GM12878 (cell line): ENCODE measurements at regions not wholly inside any gene's neighbourhood (a gene's known extent, or its start where the extent isn't known, plus 50 kb on each side); places are given as distances from the start of the nearest gene placed in this dataset.

Source experiments
- ATAC-seq: fragments of 200-7000 bp; cut with Tn5 transposase; 3 replicates; pipeline ENCODE4 v1.9.1; 2020; ENCODE audit warnings: mild to moderate bottlenecking, moderate library complexity
- BruUV-seq: library from RNA; stranded (reverse); fragments of 400-500 nt; replicated peaks from 2 replicates; lab custom pipeline; 2021; lab: Mats Ljungman, UMichigan
- CTCF ChIA-PET: fragments of 300-600 bp; sonication (Branson Sonifier 250); formaldehyde crosslinking; extraction: SDS; loops from one replicate; lab custom pipeline; 2021; ENCODE audit warnings: inconsistent platforms; lab: Yijun Ruan, JAX
- POLR2A ChIA-PET: fragments of 350-600 bp; formaldehyde crosslinking; extraction: SDS; loops from one replicate; lab custom pipeline; 2021; ENCODE audit warnings: inconsistent platforms; lab: Charles Lee
- RAD21 ChIA-PET: fragments of 300-600 bp; sonication (Branson Sonifier 250); formaldehyde crosslinking; loops from one replicate; lab custom pipeline; 2023; ENCODE audit warnings: antibody characterized with exemption; ENCODE audit not compliant: unreplicated experiment; lab: Charles Lee
- SMC1A ChIA-PET: fragments of 300-600 bp; sonication (Branson Sonifier 250); formaldehyde crosslinking; loops from one replicate; lab custom pipeline; 2023; ENCODE audit not compliant: unreplicated experiment, uncharacterized antibody; lab: Charles Lee
- DNase-seq: peaks from one replicate; pipeline ENCODE4 v3.0.0-alpha.2; 2011; ENCODE audit warnings: low read depth, low spot score
- FAIRE-seq: peaks from 3 replicates; lab custom pipeline; 2011; peaks lifted over from hg19 to GRCh38; lab: Jason Lieb, UNC
- H2AFZ ChIP-seq: 2 replicates; pipeline ENCODE4 v1.6.0; 2011; ENCODE audit warnings: low read depth, low read length, control low read depth; ENCODE audit not compliant: control insufficient read depth
- H3K27ac ChIP-seq: 2 replicates; pipeline ENCODE4 v1.5.1; 2011; ENCODE audit warnings: control low read depth; ENCODE audit not compliant: control insufficient read depth, insufficient read depth
- H3K27me3 ChIP-seq, 2 experiments: replicated peaks in 1 of 2; 2 replicates each; pipeline versions ENCODE4 v1.6.0 to v1.6.1; 2011; ENCODE audit warnings: low read length in 1 of 2; ENCODE audit not compliant: control insufficient read depth in 2 of 2, insufficient read depth in 2 of 2
- H3K36me3 ChIP-seq, 2 experiments: 2 replicates each; pipeline ENCODE4 v1.5.1; 2011; ENCODE audit warnings: low read length in 1 of 2; ENCODE audit not compliant: control insufficient read depth in 2 of 2, insufficient read depth in 2 of 2
- H3K4me1 ChIP-seq: 2 replicates; pipeline ENCODE4 v1.6.1; 2011; ENCODE audit warnings: mild to moderate bottlenecking, low read length, moderate library complexity, mixed read lengths; ENCODE audit not compliant: control insufficient read depth, insufficient read depth
- H3K4me2 ChIP-seq: 2 replicates; pipeline ENCODE4 v1.6.0; 2011; ENCODE audit warnings: control low read depth; ENCODE audit not compliant: control insufficient read depth, insufficient read depth
- H3K4me3 ChIP-seq: fragments of 200-600 bp; sonication (generic); 2 replicates; pipeline ENCODE4 v1.5.1; 2016
- H3K79me2 ChIP-seq: 2 replicates; pipeline ENCODE4 v1.6.0; 2011; ENCODE audit warnings: low read length; ENCODE audit not compliant: control insufficient read depth, insufficient read depth
- H3K9ac ChIP-seq: 2 replicates; pipeline ENCODE4 v1.8.0; 2011; ENCODE audit warnings: low read length, control low read depth, mixed read lengths; ENCODE audit not compliant: control insufficient read depth, insufficient read depth
- H3K9me3 ChIP-seq: replicated peaks from 3 replicates; pipeline ENCODE4 v1.5.1; 2011; ENCODE audit warnings: mild to moderate bottlenecking, low read length; ENCODE audit not compliant: control insufficient read depth, insufficient read depth
- H4K20me1 ChIP-seq: 2 replicates; pipeline ENCODE4 v1.6.0; 2011; ENCODE audit not compliant: control insufficient read depth, insufficient read depth
- BACH1 ChIP-seq: fragments of 450-650 bp; IDR thresholded peaks from 2 replicates; pipeline ENCODE4 v1.6.1; 2017; ENCODE audit warnings: mild to moderate bottlenecking, borderline replicate concordance
- BRCA1 ChIP-seq: IDR thresholded peaks from 2 replicates; pipeline ENCODE4 v1.6.1; 2011; ENCODE audit warnings: low read depth, low read length, improper control_type of control experiment
- CBX5 ChIP-seq: sonication (generic); IDR thresholded peaks from 2 replicates; pipeline ENCODE4 v1.6.1; 2016; ENCODE audit warnings: low read depth, moderate library complexity, mild to moderate bottlenecking, inconsistent platforms
- CHD1 ChIP-seq: IDR thresholded peaks from 2 replicates; pipeline ENCODE4 v1.6.1; 2012; ENCODE audit warnings: low read depth, low read length, improper control_type of control experiment
- CREM ChIP-seq: IDR thresholded peaks from 2 replicates; pipeline ENCODE4 v1.6.1; 2014; ENCODE audit warnings: antibody characterized with exemption, low read depth
- ELK1 ChIP-seq: IDR thresholded peaks from 2 replicates; pipeline ENCODE4 v1.6.1; 2012; ENCODE audit warnings: low read depth, low read length, improper control_type of control experiment
- FOXM1 ChIP-seq: IDR thresholded peaks from 2 replicates; pipeline ENCODE4 v1.6.1; 2012; ENCODE audit warnings: low read depth, mild to moderate bottlenecking, inconsistent platforms, low read length, moderate library complexity
- IKZF1 ChIP-seq: fragments of 450-650 bp; conservative IDR thresholded peaks from 2 replicates; pipeline ENCODE4 v1.6.1; 2017; ENCODE audit warnings: antibody characterized with exemption, mild to moderate bottlenecking
- MEF2B ChIP-seq: fragments of 450-650 bp; IDR thresholded peaks from 2 replicates; pipeline ENCODE4 v1.6.1; 2018; ENCODE audit warnings: mild to moderate bottlenecking, moderate library complexity; ENCODE audit not compliant: partially characterized antibody, poor library complexity, severe bottlenecking
- NFIC ChIP-seq: IDR thresholded peaks from 2 replicates; pipeline ENCODE4 v1.6.1; 2012; ENCODE audit warnings: low read depth, mild to moderate bottlenecking, inconsistent platforms, low read length, moderate library complexity
- SIN3A ChIP-seq: IDR thresholded peaks from 2 replicates; pipeline ENCODE4 v1.6.1; 2012; ENCODE audit warnings: low read depth, low read length, improper control_type of control experiment
- SKIL ChIP-seq: fragments of 450-650 bp; IDR thresholded peaks from 2 replicates; pipeline ENCODE4 v1.6.1; 2017; ENCODE audit warnings: mild to moderate bottlenecking, low read depth, inconsistent platforms; ENCODE audit not compliant: poor library complexity, severe bottlenecking
- STAT1 ChIP-seq: fragments of 450-650 bp; conservative IDR thresholded peaks from 2 replicates; pipeline ENCODE4 v1.6.1; 2014; ENCODE audit warnings: antibody characterized with exemption, mild to moderate bottlenecking
- ZBED1 ChIP-seq: IDR thresholded peaks from 2 replicates; pipeline ENCODE4 v1.6.1; 2016; ENCODE audit warnings: borderline replicate concordance
- WGBS: methylation state at CpG from one replicate; pipeline ENCODE4 v1.1.6; 2016; ENCODE audit warnings: low lambda C conversion rate; ENCODE audit not compliant: insufficient replicate concordance, insufficient coverage; ENCODE audit errors: missing lambda C conversion rate; 5-methylcytosine and 5-hydroxymethylcytosine counted together
- in situ Hi-C: fragments of 300-500 bp; cut with MboI; formaldehyde crosslinking; loops from 9 replicates; pipeline ENCODE4 v1.14.3; 2018; ENCODE audit warnings: mixed read lengths
- intact Hi-C: fragments of 100-400 bp; cut with micrococcal nuclease; formaldehyde crosslinking; loops from one replicate; pipeline ENCODE4 v1.14.2; 2022; ENCODE audit not compliant: unreplicated experiment
- TF ChIP-seq, protein P1 (sequence below): fragments of 450-650 bp; formaldehyde crosslinking; IDR thresholded peaks from 2 replicates; pipeline ENCODE4 v1.5.0; 2022; ENCODE audit warnings: mild to moderate bottlenecking, missing genetic modification characterization

DNA sequence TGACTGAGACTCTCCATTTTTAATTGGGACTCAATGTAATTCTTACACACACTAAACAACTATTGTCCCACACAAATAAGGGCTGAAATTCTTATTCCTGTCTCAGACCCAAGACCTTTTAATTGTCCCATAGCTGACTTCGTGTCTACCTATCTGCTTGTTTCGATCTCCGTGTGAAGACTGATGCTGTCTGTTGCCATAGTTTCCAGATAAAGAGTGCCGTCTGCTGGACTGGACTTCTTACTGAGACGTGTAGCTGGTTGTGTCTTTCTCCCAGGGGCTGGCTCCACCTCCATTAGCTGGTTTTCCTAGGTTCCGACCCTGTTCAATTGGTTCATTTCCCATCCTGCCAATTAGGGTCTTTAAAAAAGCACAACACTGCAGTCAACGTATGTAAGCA lies 235.3 kb upstream of the PLXNA2 start:
- RAD21 ChIA-PET: no interaction called here
- BruUV-seq: no TSS peak
- Histone ChIP-seq H3K27me3 (no peaks in the 10 kb centered on the region), H3K9ac (no peak overlapping the region), H2AFZ (no peak overlapping the region), H3K79me2 (no peaks in the 10 kb centered on the region), H4K20me1 (no peaks in the 10 kb centered on the region), H3K4me3 (no peak overlapping the region), H3K4me1 (no peaks in the 10 kb centered on the region), H3K9me3 (no peaks in the 10 kb centered on the region), H3K4me2 (no peak overlapping the region), H3K36me3 (no peaks in the 10 kb centered on the region), H3K27ac (no peak overlapping the region)
- FAIRE-seq (no peak), ATAC-seq (no peak), DNase-seq (no peak)
- SMC1A ChIA-PET: no interaction called here
- TF ChIP-seq SIN3A (no peak), IKZF1 (no peak), CHD1 (no peak), FOXM1 (no peak), SKIL (no peak), BACH1 (no peak), ELK1 (no peak), NFIC (no peak), STAT1 (no peak), MEF2B (no peak), CREM (no peak), BRCA1 (no peak), ZBED1 (no peak), CBX5 (no peak)
- TF ChIP-seq, protein P1, sequence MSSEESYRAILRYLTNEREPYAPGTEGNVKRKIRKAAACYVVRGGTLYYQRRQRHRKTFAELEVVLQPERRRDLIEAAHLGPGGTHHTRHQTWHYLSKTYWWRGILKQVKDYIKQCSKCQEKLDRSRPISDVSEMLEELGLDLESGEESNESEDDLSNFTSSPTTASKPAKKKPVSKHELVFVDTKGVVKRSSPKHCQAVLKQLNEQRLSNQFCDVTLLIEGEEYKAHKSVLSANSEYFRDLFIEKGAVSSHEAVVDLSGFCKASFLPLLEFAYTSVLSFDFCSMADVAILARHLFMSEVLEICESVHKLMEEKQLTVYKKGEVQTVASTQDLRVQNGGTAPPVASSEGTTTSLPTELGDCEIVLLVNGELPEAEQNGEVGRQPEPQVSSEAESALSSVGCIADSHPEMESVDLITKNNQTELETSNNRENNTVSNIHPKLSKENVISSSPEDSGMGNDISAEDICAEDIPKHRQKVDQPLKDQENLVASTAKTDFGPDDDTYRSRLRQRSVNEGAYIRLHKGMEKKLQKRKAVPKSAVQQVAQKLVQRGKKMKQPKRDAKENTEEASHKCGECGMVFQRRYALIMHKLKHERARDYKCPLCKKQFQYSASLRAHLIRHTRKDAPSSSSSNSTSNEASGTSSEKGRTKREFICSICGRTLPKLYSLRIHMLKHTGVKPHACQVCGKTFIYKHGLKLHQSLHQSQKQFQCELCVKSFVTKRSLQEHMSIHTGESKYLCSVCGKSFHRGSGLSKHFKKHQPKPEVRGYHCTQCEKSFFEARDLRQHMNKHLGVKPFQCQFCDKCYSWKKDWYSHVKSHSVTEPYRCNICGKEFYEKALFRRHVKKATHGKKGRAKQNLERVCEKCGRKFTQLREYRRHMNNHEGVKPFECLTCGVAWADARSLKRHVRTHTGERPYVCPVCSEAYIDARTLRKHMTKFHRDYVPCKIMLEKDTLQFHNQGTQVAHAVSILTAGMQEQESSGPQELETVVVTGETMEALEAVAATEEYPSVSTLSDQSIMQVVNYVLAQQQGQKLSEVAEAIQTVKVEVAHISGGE (CRISPR knock-in tag): no peak
- intact Hi-C loops: no loop called here
- POLR2A ChIA-PET: no interaction called here
- in situ Hi-C loops: no loop called here
- CTCF ChIA-PET: no interaction called here
- WGBS: 35% methylated on average over 7 of the region's 7 CpGs
